HG03025 (cell line): ENCODE measurements at regions not wholly inside any gene's neighbourhood (a gene's known extent, or its start where the extent isn't known, plus 50 kb on each side); places are given as distances from the start of the nearest gene placed in this dataset.
A peak's percentile ranks its signal among the peaks of the same experiment; 100 is the strongest.

ENCODE experiments used
- ATAC-seq: cut with Tn5 transposase; IDR thresholded peaks from one replicate; pipeline ENCODE4 v1.9.1; 2021; ENCODE audit warnings: mild to moderate bottlenecking, moderate library complexity; ENCODE audit not compliant: unreplicated experiment, low FRiP score

- ATAC-seq = no peak
These were observed 167.3 kb upstream of the AKIRIN2 start for GRCh38 chr6:87869064-87869905.

- ATAC-seq = no peak
These were observed 158.9 kb upstream of the AKIRIN2 start for GRCh38 chr6:87860902-87861301.

GRCh38 chr6:87858440-87858839 is 156.4 kb upstream of the AKIRIN2 start:
- ATAC-seq = no peak

- no peak for ATAC-seq
These were observed 149.8 kb upstream of the AKIRIN2 start for GRCh38 chr6:87851674-87852299.

- no peak for ATAC-seq
These were observed 146.6 kb upstream of the AKIRIN2 start for GRCh38 chr6:87848616-87849015.

- no peak for ATAC-seq
These were observed 145.8 kb upstream of the AKIRIN2 start for GRCh38 chr6:87847830-87848210.

GRCh38 chr6:87847135-87847829 is 145.2 kb upstream of the AKIRIN2 start:
- no peak for ATAC-seq

GRCh38 chr6:87846434-87846833 is 144.4 kb upstream of the AKIRIN2 start:
- no peak for ATAC-seq

- ATAC-seq = no peak
These were observed 138.3 kb upstream of the AKIRIN2 start for GRCh38 chr6:87840324-87840723.

GRCh38 chr6:87837876-87838275 is 135.8 kb upstream of the AKIRIN2 start:
- no peak for ATAC-seq

- no peak for ATAC-seq
These were observed 135.4 kb upstream of the AKIRIN2 start for GRCh38 chr6:87837444-87837843.

- ATAC-seq = peak; percentile 43
These were observed 130.2 kb upstream of the AKIRIN2 start for GRCh38 chr6:87832025-87832825.

- no peak for ATAC-seq
These were observed 128.9 kb upstream of the AKIRIN2 start for GRCh38 chr6:87830907-87831306.

- no peak for ATAC-seq
These were observed 127.6 kb upstream of the AKIRIN2 start for GRCh38 chr6:87829622-87830121.

GRCh38 chr6:87828044-87828443 is 126.0 kb upstream of the AKIRIN2 start:
- no peak for ATAC-seq

- no peak for ATAC-seq
These were observed 125.3 kb upstream of the AKIRIN2 start for GRCh38 chr6:87827346-87827745.

- ATAC-seq = no peak
These were observed 124.4 kb upstream of the AKIRIN2 start for GRCh38 chr6:87826424-87826823.

GRCh38 chr6:87825821-87826221 is 123.8 kb upstream of the AKIRIN2 start:
- ATAC-seq = no peak

- ATAC-seq = no peak
These were observed 123.0 kb upstream of the AKIRIN2 start for GRCh38 chr6:87824958-87825491.

GRCh38 chr6:87822011-87822410 is 120.0 kb upstream of the AKIRIN2 start:
- no peak for ATAC-seq
